GM23338 (cell line): ENCODE measurements at regions not wholly inside any gene's neighbourhood (a gene's known extent, or its start where the extent isn't known, plus 50 kb on each side); places are given as distances from the start of the nearest gene placed in this dataset.

Experiments used
- ATAC-seq: fragments of 200-7000 bp; cut with Tn5 transposase; 3 replicates; pipeline ENCODE4 v1.9.1; 2020
- DNase-seq: peaks from one replicate; pipeline ENCODE4 v3.0.0-alpha.2; 2015; ENCODE audit warnings: low spot score
- H2AFZ ChIP-seq: fragments of 200-600 bp; sonication (generic); 2 replicates; pipeline ENCODE4 v1.8.0; 2016; ENCODE audit warnings: antibody characterized with exemption, mild to moderate bottlenecking, moderate library complexity
- H3F3A ChIP-seq: fragments of 200-600 bp; sonication (generic); replicated peaks from 2 replicates; pipeline ENCODE4 v1.8.0; 2017; ENCODE audit warnings: antibody characterized with exemption, mixed run types, low read depth
- H3K27ac ChIP-seq: fragments of 200-600 bp; sonication (generic); 2 replicates; pipeline ENCODE4 v1.6.1; 2016; ENCODE audit warnings: low read depth
- H3K27me3 ChIP-seq: fragments of 200-600 bp; sonication (generic); 2 replicates; pipeline ENCODE4 v1.8.0; 2016; ENCODE audit warnings: mild to moderate bottlenecking, mixed run types, moderate library complexity; ENCODE audit not compliant: insufficient read depth
- H3K36me3 ChIP-seq: fragments of 200-600 bp; sonication (generic); 2 replicates; pipeline ENCODE4 v1.8.0; 2016; ENCODE audit warnings: mild to moderate bottlenecking; ENCODE audit not compliant: insufficient read depth
- H3K4me1 ChIP-seq: fragments of 200-600 bp; sonication (generic); 2 replicates; pipeline ENCODE4 v1.8.0; 2016; ENCODE audit warnings: mild to moderate bottlenecking, moderate library complexity; ENCODE audit not compliant: insufficient read depth
- H3K4me2 ChIP-seq: fragments of 200-600 bp; sonication (generic); 2 replicates; pipeline ENCODE4 v1.7.1; 2017; ENCODE audit warnings: mixed run types
- H3K4me3 ChIP-seq: fragments of 200-600 bp; sonication (generic); 2 replicates; pipeline ENCODE4 v1.6.1; 2016; ENCODE audit warnings: mixed run types
- H3K79me2 ChIP-seq: fragments of 200-600 bp; sonication (generic); replicated peaks from 2 replicates; pipeline ENCODE4 v1.8.0; 2017; ENCODE audit warnings: mild to moderate bottlenecking; ENCODE audit not compliant: insufficient read depth
- H3K9me2 ChIP-seq: fragments of 200-600 bp; sonication (generic); 2 replicates; pipeline ENCODE4 v1.8.0; 2017; ENCODE audit not compliant: insufficient read depth
- H4K20me1 ChIP-seq: fragments of 200-600 bp; sonication (generic); replicated peaks from 2 replicates; pipeline ENCODE4 v1.8.0; 2017; ENCODE audit warnings: mild to moderate bottlenecking; ENCODE audit not compliant: insufficient read depth
- H3K27ac Mint-ChIP-seq: 2 replicates; pipeline ENCODE4 v1.8.0; 2020; ENCODE audit warnings: inconsistent platforms, mild to moderate bottlenecking, moderate library complexity, mixed read lengths
- H3K27me3 Mint-ChIP-seq: 3 replicates; pipeline ENCODE4 v1.8.0; 2022; ENCODE audit warnings: low read depth, mild to moderate bottlenecking, moderate library complexity, mixed read lengths, inconsistent platforms; ENCODE audit not compliant: insufficient read depth, poor library complexity
- H3K36me3 Mint-ChIP-seq: 3 replicates; pipeline ENCODE4 v1.8.0; 2021; ENCODE audit warnings: low read depth, mild to moderate bottlenecking, inconsistent platforms, moderate library complexity, mixed read lengths
- H3K4me1 Mint-ChIP-seq: 3 replicates; pipeline ENCODE4 v1.8.0; 2020; ENCODE audit warnings: mild to moderate bottlenecking, inconsistent platforms, mixed read lengths
- H3K4me3 Mint-ChIP-seq: 3 replicates; pipeline ENCODE4 v1.8.0; 2021; ENCODE audit warnings: moderate library complexity, mild to moderate bottlenecking, inconsistent platforms, mixed read lengths
- H3K9me3 Mint-ChIP-seq: 3 replicates; pipeline ENCODE4 v1.8.0; 2020; ENCODE audit warnings: moderate library complexity, mild to moderate bottlenecking, inconsistent platforms, mixed read lengths
- CREB1 ChIP-seq: fragments of 250-450 bp; sonication (Bioruptor Pico); IDR thresholded peaks from 2 replicates; pipeline ENCODE4 v1.5.0; 2020; ENCODE audit warnings: low read depth, mild to moderate bottlenecking, moderate library complexity
- CTCF ChIP-seq, 2 experiments: fragments of 200-600 bp in 1 of 2; sonication (generic) in 1 of 2; conservative IDR thresholded peaks; 2 replicates each; pipeline versions ENCODE4 v1.5.1 to v1.6.1; 2016 to 2017; ENCODE audit warnings: antibody characterized with exemption in 2 of 2, low read depth in 2 of 2, mild to moderate bottlenecking in 2 of 2, moderate library complexity in 1 of 2
- ETS1 ChIP-seq: IDR thresholded peaks from 2 replicates; pipeline ENCODE4 v1.6.1; 2016; ENCODE audit warnings: antibody characterized with exemption
- EZH2 ChIP-seq: fragments of 200-600 bp; sonication (generic); IDR thresholded peaks from one replicate; pipeline ENCODE4 v1.8.0; 2017; ENCODE audit warnings: antibody characterized with exemption, mild to moderate bottlenecking, low read depth; ENCODE audit not compliant: unreplicated experiment
- EZH2phosphoT487 ChIP-seq: fragments of 200-600 bp; sonication (generic); IDR thresholded peaks from one replicate; pipeline ENCODE4 v1.8.1; 2018; ENCODE audit warnings: antibody characterized with exemption; ENCODE audit not compliant: unreplicated experiment
- JUNB ChIP-seq: IDR thresholded peaks from one replicate; pipeline ENCODE4 v1.6.1; 2016; ENCODE audit warnings: antibody characterized with exemption; ENCODE audit not compliant: unreplicated experiment
- NANOG ChIP-seq: IDR thresholded peaks from 2 replicates; pipeline ENCODE4 v1.6.1; 2016; ENCODE audit warnings: antibody characterized with exemption, borderline replicate concordance
- POLR2AphosphoS5 ChIP-seq: IDR thresholded peaks from 2 replicates; pipeline ENCODE4 v1.6.1; 2016; ENCODE audit warnings: antibody characterized with exemption, low read depth
- REST ChIP-seq: IDR thresholded peaks from one replicate; pipeline ENCODE4 v1.6.1; 2018; ENCODE audit warnings: antibody characterized with exemption; ENCODE audit not compliant: unreplicated experiment
- STAT1 ChIP-seq: IDR thresholded peaks from one replicate; pipeline ENCODE4 v1.6.1; 2016; ENCODE audit warnings: antibody characterized with exemption; ENCODE audit not compliant: unreplicated experiment
- ZNF114 ChIP-seq: fragments of 250-450 bp; sonication (Bioruptor Pico); IDR thresholded peaks from 2 replicates; pipeline ENCODE4 v1.5.0; 2020; ENCODE audit warnings: mild to moderate bottlenecking, moderate library complexity
- ZNF331 ChIP-seq: fragments of 250-450 bp; sonication (Bioruptor Pico); IDR thresholded peaks from 2 replicates; pipeline ENCODE4 v1.5.0; 2020; ENCODE audit warnings: low read depth, mild to moderate bottlenecking, moderate library complexity
- ZNF462 ChIP-seq: fragments of 250-450 bp; sonication (Bioruptor Pico); IDR thresholded peaks from 2 replicates; pipeline ENCODE4 v1.5.0; 2020; ENCODE audit warnings: mild to moderate bottlenecking, moderate library complexity

- no peak for DNase-seq
- no peak overlapping the region for H3K27ac Mint-ChIP-seq
- H3K4me1 ChIP-seq, result no peaks in the 10 kb centered on the region
- H3K4me3 ChIP-seq, result no peak overlapping the region
- TF ChIP-seq JUNB (no peak), ZNF331 (CRISPR knock-in tag) (no peak), ETS1 (no peak), CREB1 (no peak), ZNF114 (no peak), EZH2 (no peak), CTCF (conservative IDR thresholded peaks at IDR 0.05; ENCODE audit: low read depth in 2 of 2) (no peak), NANOG (no peak), STAT1 (no peak), REST (no peak), POLR2AphosphoS5 (no peak), ZNF462 (CRISPR knock-in tag) (no peak), EZH2phosphoT487 (no peak)
- H3K36me3 ChIP-seq, result no peaks in the 10 kb centered on the region
- no peaks in the 10 kb centered on the region for H3K36me3 Mint-ChIP-seq
- ATAC-seq, result no peak
- no peaks in the 10 kb centered on the region for H3F3A ChIP-seq
- H3K27ac ChIP-seq, result no peak overlapping the region
- no peaks in the 10 kb centered on the region for H3K27me3 ChIP-seq
- peaks cover 56% of the 10 kb centered on the region for H3K9me3 Mint-ChIP-seq
- H3K4me3 Mint-ChIP-seq, result no peak overlapping the region
- no peaks in the 10 kb centered on the region for H3K79me2 ChIP-seq
- no peaks in the 10 kb centered on the region for H3K4me1 Mint-ChIP-seq
- H3K4me2 ChIP-seq, result no peak overlapping the region
- H3K27me3 Mint-ChIP-seq, result no peaks in the 10 kb centered on the region
- no peak overlapping the region for H2AFZ ChIP-seq
- no peaks in the 10 kb centered on the region for H4K20me1 ChIP-seq
- no peaks in the 10 kb centered on the region for H3K9me2 ChIP-seq
Observed at GRCh38 chr3:4140921-4141320, 162.2 kb upstream of the SETMAR start.
